ENCODE measurements at regions not wholly inside any gene's neighbourhood (a gene's known extent, or its start where the extent isn't known, plus 50 kb on each side); places are given as distances from the start of the nearest gene placed in this dataset.

DNA sequence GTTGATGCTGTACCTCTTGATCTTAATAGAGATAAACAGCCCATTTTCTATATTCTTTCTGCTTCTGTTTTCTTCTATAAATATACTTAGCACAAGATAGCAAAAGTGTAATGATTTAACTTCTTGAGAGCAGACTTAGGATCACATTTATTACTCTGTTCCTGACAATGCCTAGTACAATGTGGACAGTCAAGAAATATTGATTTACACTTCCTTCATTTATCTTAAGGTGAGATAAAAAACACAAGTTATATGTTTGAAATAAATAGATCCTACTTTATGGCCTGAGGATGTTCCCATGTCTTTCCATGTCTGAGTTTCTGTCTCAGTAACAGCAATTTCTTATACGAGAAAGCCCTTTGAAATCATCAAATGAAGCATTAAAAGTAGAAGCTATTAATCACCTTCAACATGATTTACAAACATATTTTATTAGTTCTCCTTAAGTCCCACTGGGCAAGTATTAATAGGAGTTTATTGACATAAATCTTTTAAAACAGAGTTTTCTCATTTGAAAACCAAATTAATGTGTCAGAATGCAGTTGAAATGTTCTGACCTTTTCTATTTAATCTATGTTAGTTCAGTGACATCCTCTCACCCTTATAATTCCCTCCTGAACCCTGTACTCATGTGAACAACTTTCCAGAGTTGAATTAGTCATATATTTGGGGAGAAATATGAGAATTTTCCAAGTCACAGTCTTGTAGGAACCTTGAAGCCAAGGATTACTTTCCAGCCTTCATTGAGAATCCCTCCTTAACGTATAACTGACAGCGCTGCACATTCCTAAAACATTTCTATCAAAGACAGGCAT lies 1611.7 kb upstream of the TENM4 start:
- Histone ChIP-seq H3K9me3 (no peaks in the 10 kb centered on the region), H3K27ac (no peak overlapping the region), H3K36me3 (no peaks in the 10 kb centered on the region), H3K27me3 (no peaks in the 10 kb centered on the region), H3K4me1 (no peaks in the 10 kb centered on the region), H3K4me3 (no peak overlapping the region)
- intact Hi-C loops (cut with DNase I; ENCODE audit: low total_unique reads) = no loop called here
- DNase-seq = no peak
- TF ChIP-seq, protein P1, sequence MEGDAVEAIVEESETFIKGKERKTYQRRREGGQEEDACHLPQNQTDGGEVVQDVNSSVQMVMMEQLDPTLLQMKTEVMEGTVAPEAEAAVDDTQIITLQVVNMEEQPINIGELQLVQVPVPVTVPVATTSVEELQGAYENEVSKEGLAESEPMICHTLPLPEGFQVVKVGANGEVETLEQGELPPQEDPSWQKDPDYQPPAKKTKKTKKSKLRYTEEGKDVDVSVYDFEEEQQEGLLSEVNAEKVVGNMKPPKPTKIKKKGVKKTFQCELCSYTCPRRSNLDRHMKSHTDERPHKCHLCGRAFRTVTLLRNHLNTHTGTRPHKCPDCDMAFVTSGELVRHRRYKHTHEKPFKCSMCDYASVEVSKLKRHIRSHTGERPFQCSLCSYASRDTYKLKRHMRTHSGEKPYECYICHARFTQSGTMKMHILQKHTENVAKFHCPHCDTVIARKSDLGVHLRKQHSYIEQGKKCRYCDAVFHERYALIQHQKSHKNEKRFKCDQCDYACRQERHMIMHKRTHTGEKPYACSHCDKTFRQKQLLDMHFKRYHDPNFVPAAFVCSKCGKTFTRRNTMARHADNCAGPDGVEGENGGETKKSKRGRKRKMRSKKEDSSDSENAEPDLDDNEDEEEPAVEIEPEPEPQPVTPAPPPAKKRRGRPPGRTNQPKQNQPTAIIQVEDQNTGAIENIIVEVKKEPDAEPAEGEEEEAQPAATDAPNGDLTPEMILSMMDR (IDR thresholded peaks at IDR 0.05) = no peak

DNA sequence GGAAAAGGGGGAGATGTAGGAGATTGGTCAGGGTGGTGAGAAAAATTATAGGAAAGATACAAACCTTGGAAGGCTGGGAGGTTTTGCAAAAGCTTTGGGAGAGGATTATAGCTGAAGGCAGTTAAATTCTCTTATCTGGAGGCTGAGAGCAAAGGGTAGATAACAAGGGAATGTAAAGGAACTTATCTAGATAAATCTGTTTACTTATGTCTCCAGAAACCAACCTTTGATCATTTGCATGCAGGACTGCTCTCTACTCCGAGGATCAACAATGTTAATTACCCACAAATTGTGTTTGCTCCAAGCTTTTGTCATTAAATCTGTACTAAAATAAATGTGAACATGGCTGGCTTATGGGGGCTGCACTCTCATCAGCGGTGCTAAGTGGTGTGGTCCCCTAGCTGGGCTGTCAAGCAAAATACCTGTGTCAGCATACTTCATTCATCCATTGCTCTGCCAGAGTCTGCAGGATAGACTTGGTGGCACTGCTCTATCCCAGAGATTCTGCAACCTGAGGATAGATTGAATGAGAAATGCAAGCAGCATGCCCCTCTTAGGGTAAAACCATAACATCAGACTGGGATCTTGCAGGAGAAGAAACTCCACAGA lies 1599.2 kb upstream of the TENM4 start:
- Histone ChIP-seq H3K27ac (no peak overlapping the region), H3K4me3 (no peak overlapping the region), H3K27me3 (no peaks in the 10 kb centered on the region), H3K36me3 (no peaks in the 10 kb centered on the region), H3K9me3 (peaks cover 0 to 10% (median 0%) of the 10 kb centered on the region in 3 donors), H3K4me1 (no peaks in the 10 kb centered on the region)
- DNase-seq = no peak
- intact Hi-C loops (cut with DNase I; ENCODE audit: low total_unique reads) = no loop called here
- TF ChIP-seq, protein P1 (IDR thresholded peaks at IDR 0.05) = no peak

DNA sequence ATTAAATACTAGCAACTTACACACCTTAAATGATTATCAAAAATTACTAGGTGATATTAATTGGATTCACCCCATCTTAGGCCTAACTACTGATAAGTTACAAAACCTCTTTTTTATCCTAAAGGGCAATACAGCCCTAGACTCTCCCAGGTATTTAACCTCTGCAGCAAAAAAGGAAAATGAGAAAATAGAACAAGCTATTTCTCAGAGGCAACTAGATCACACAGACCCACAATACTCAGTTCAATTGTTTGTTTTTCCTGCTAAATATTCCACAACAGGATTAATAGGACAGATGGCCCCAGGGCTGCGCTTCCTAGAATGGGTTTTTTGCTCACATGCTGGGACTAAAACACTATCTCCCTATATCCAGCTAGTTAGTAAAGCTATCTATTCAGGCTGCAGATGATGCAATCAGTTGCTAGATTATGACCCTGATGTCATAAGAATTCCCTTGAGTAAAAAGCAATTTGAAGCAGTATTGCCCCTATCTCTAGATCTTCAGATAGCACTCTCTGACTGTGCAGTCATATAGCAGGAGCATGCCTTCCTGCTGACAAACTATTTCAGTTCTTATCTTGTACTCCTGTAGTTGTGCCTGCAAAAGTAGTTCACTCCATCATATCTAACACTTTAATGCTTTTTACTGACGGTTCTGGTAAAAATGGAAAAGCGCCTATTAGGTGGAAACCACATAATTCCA lies 1595.5 kb upstream of the TENM4 start:
- no peaks in the 10 kb centered on the region for H3K27me3 ChIP-seq
- intact Hi-C loops (cut with DNase I; ENCODE audit: low total_unique reads) = no loop called here

DNA sequence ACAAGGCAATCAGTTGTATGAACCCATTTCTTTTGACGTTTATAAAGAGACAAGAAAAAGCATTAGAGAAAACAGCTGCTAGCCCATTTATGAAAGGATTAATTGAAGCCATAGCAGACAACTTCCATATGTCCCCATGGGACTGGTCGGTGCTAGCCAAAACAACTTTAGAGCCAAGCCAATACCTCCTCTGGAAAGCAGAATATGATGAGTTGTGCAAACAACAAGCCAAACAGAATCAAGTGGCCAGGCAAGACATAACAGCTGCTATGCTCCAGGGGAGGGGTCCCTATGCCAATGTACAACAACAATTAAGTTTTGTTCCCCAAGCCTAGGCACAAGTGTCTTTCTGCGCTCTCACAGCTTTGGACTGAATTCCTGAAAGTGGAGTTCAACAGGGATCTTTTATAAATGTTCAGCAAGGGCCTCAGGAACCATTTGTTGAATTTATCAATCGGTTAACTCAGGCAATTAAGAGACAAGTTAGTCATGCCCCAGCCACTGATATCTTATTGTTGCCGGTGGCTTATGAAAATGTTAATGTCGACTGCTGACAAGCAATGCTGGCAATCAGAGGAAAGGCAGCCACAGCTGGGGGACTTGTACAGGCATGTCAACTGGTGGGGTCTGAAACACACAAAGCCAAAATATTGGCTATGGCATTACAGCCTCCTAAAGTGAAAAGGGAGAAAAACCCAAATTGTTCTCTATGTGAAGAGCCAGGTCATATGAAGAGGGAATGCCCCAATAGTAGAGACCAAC lies 1593.1 kb upstream of the TENM4 start:
- H3K9me3 ChIP-seq = peaks cover 0 to 10% (median 0%) of the 10 kb centered on the region in 3 donors
- no peak overlapping the region for H3K27ac ChIP-seq
- no peak overlapping the region for H3K4me3 ChIP-seq
- H3K27me3 ChIP-seq = no peaks in the 10 kb centered on the region
- TF ChIP-seq, protein P1 (IDR thresholded peaks at IDR 0.05) = no peak
- no peak for DNase-seq
- no peaks in the 10 kb centered on the region for H3K36me3 ChIP-seq
- intact Hi-C loops (cut with DNase I; ENCODE audit: low total_unique reads) = no loop called here
- no peaks in the 10 kb centered on the region for H3K4me1 ChIP-seq

More for the DNA sequence above, 1595.5 kb upstream of the TENM4 start:
- no peak overlapping the region for H3K27ac ChIP-seq
- DNase-seq = no peak
- H3K4me3 ChIP-seq = no peak overlapping the region
- TF ChIP-seq, protein P1 (IDR thresholded peaks at IDR 0.05) = no peak
- peaks cover 0 to 10% (median 0%) of the 10 kb centered on the region in 3 donors for H3K9me3 ChIP-seq
- no peaks in the 10 kb centered on the region for H3K4me1 ChIP-seq
- H3K36me3 ChIP-seq = no peaks in the 10 kb centered on the region

DNA sequence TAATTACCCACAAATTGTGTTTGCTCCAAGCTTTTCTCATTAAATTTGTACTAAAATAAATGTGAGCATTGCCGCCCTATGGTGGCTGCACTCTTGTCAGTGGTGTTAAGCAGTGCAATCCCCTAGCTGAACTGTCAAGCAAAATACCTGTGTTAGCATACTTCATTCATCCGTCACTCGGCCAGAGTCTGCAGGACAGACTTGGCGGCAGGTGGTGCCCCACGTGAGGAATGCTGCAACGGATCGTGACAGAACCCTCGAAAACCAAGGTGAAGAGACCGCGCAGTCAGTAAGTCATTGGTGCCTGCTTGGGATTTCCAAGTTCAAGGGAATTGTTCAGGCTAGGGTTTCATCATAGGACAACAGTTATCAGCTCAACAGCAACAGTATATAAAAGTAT lies 1592.1 kb upstream of the TENM4 start:
- H3K27ac ChIP-seq = no peak overlapping the region
- H3K9me3 ChIP-seq = peaks cover 0 to 10% (median 0%) of the 10 kb centered on the region in 3 donors
- intact Hi-C loops (cut with DNase I; ENCODE audit: low total_unique reads) = no loop called here
- DNase-seq = no peak
- no peaks in the 10 kb centered on the region for H3K27me3 ChIP-seq
- H3K36me3 ChIP-seq = no peaks in the 10 kb centered on the region
- TF ChIP-seq, protein P1 (IDR thresholded peaks at IDR 0.05) = no peak
- H3K4me3 ChIP-seq = no peak overlapping the region
- no peaks in the 10 kb centered on the region for H3K4me1 ChIP-seq

Measured in tibial artery (tissue), 4 donors.